ENCODE measurements at regions not wholly inside any gene's neighbourhood (a gene's known extent, or its start where the extent isn't known, plus 50 kb on each side); places are given as distances from the start of the nearest gene placed in this dataset.
A peak's percentile ranks its signal among the peaks of the same experiment; 100 is the strongest.

GRCh38 chr22:19659805-19660345 is 54.4 kb upstream of the SEPTIN5 start:
- no peak for TF ChIP-seq NFIC (IDR thresholded peaks at IDR 0.05)
- no peak for TF ChIP-seq RAD21 (IDR thresholded peaks at IDR 0.05; ENCODE audit: low read depth)
- no peak for TF ChIP-seq TCF12 (IDR thresholded peaks at IDR 0.05; ENCODE audit: low read depth)
- TF ChIP-seq CEBPB (IDR thresholded peaks at IDR 0.05), result no peak
- TF ChIP-seq TEAD4 (IDR thresholded peaks at IDR 0.05), result no peak

GRCh38 chr22:19661156-19661555 is 53.1 kb upstream of the SEPTIN5 start:
- TF ChIP-seq EP300 (IDR thresholded peaks at IDR 0.05; ENCODE audit: borderline replicate concordance) (no peak), ZBTB7A (IDR thresholded peaks at IDR 0.05; ENCODE audit: low read depth) (no peak), TCF12 (IDR thresholded peaks at IDR 0.05; ENCODE audit: low read depth) (no peak), YY1 (IDR thresholded peaks at IDR 0.05; ENCODE audit: low read depth) (no peak), FOXM1 (IDR thresholded peaks at IDR 0.05; ENCODE audit: borderline replicate concordance, low read depth) (no peak), MAX (IDR thresholded peaks at IDR 0.05) (no peak), TEAD4 (IDR thresholded peaks at IDR 0.05) (no peak), USF1 (IDR thresholded peaks at IDR 0.05) (no peak), NFIC (IDR thresholded peaks at IDR 0.05) (no peak), TAF1 (IDR thresholded peaks at IDR 0.05; ENCODE audit: low read depth) (no peak), CEBPB (IDR thresholded peaks at IDR 0.05) (no peak), RAD21 (IDR thresholded peaks at IDR 0.05; ENCODE audit: low read depth) (no peak), REST (IDR thresholded peaks at IDR 0.05; ENCODE audit: low read depth) (no peak), EGR1 (IDR thresholded peaks at IDR 0.05) (no peak), CREB1 (IDR thresholded peaks at IDR 0.05; ENCODE audit: low read depth) (no peak)

- TF ChIP-seq NFIC (IDR thresholded peaks at IDR 0.05), result peak; percentile 61
- no peak for TF ChIP-seq ZBTB7A (IDR thresholded peaks at IDR 0.05; ENCODE audit: low read depth)
- TF ChIP-seq EP300 (IDR thresholded peaks at IDR 0.05; ENCODE audit: borderline replicate concordance), result no peak
- no peak for TF ChIP-seq CEBPB (IDR thresholded peaks at IDR 0.05)
- no peak for TF ChIP-seq TAF1 (IDR thresholded peaks at IDR 0.05; ENCODE audit: low read depth)
- TF ChIP-seq CREB1 (IDR thresholded peaks at IDR 0.05; ENCODE audit: low read depth), result no peak
- no peak for TF ChIP-seq EGR1 (IDR thresholded peaks at IDR 0.05)
- TF ChIP-seq TEAD4 (IDR thresholded peaks at IDR 0.05), result no peak
- TF ChIP-seq MAX (IDR thresholded peaks at IDR 0.05), result peak; percentile 70
- no peak for TF ChIP-seq FOXM1 (IDR thresholded peaks at IDR 0.05; ENCODE audit: borderline replicate concordance, low read depth)
- TF ChIP-seq TCF12 (IDR thresholded peaks at IDR 0.05; ENCODE audit: low read depth), result no peak
- TF ChIP-seq USF1 (IDR thresholded peaks at IDR 0.05), result 0 out of 2 replicates have a peak, but pooled peaks have one; percentile 25
- no peak for TF ChIP-seq REST (IDR thresholded peaks at IDR 0.05; ENCODE audit: low read depth)
- no peak for TF ChIP-seq RAD21 (IDR thresholded peaks at IDR 0.05; ENCODE audit: low read depth)
- no peak for TF ChIP-seq YY1 (IDR thresholded peaks at IDR 0.05; ENCODE audit: low read depth)
These were observed 51.0 kb upstream of the SEPTIN5 start for GRCh38 chr22:19663286-19663815.

- TF ChIP-seq TCF12 (IDR thresholded peaks at IDR 0.05; ENCODE audit: low read depth), result no peak
- TF ChIP-seq FOXM1 (IDR thresholded peaks at IDR 0.05; ENCODE audit: borderline replicate concordance, low read depth), result no peak
- TF ChIP-seq MAX (IDR thresholded peaks at IDR 0.05), result no peak
These were observed 50.4 kb upstream of the SEPTIN5 start for GRCh38 chr22:19663821-19664355.

- TF ChIP-seq TAF1 (IDR thresholded peaks at IDR 0.05; ENCODE audit: low read depth), result no peak
- no peak for TF ChIP-seq REST (IDR thresholded peaks at IDR 0.05; ENCODE audit: low read depth)
- no peak for TF ChIP-seq USF1 (IDR thresholded peaks at IDR 0.05)
- TF ChIP-seq EP300 (IDR thresholded peaks at IDR 0.05; ENCODE audit: borderline replicate concordance), result no peak
- TF ChIP-seq YY1 (IDR thresholded peaks at IDR 0.05; ENCODE audit: low read depth), result no peak
- TF ChIP-seq MAX (IDR thresholded peaks at IDR 0.05), result no peak
- TF ChIP-seq CREB1 (IDR thresholded peaks at IDR 0.05; ENCODE audit: low read depth), result no peak
- TF ChIP-seq RAD21 (IDR thresholded peaks at IDR 0.05; ENCODE audit: low read depth), result no peak
- no peak for TF ChIP-seq ZBTB7A (IDR thresholded peaks at IDR 0.05; ENCODE audit: low read depth)
- no peak for TF ChIP-seq EGR1 (IDR thresholded peaks at IDR 0.05)
- no peak for TF ChIP-seq NFIC (IDR thresholded peaks at IDR 0.05)
- no peak for TF ChIP-seq CEBPB (IDR thresholded peaks at IDR 0.05)
- TF ChIP-seq TCF12 (IDR thresholded peaks at IDR 0.05; ENCODE audit: low read depth), result no peak
- no peak for TF ChIP-seq FOXM1 (IDR thresholded peaks at IDR 0.05; ENCODE audit: borderline replicate concordance, low read depth)
- no peak for TF ChIP-seq TEAD4 (IDR thresholded peaks at IDR 0.05)
These were observed 49.9 kb upstream of the SEPTIN5 start for GRCh38 chr22:19664406-19664805.
